Prostate gland (tissue), 2 donors: ENCODE measurements at regions not wholly inside any gene's neighbourhood (a gene's known extent, or its start where the extent isn't known, plus 50 kb on each side); places are given as distances from the start of the nearest gene placed in this dataset.
"Not testable (repeated sequence)": the region's sequence is repeated elsewhere in the genome, so short reads cannot be mapped to it uniquely, and the experiment has no call there.

Experiments
- DNase-seq: peaks from one replicate; pipeline ENCODE4 v3.0.0-alpha.2; 2019; ENCODE audit warnings: low spot score
- H3K27ac ChIP-seq, 2 donors: fragments of 200-600 bp; sonication (generic); 2 replicates each; pipeline ENCODE4 v1.5.1; 2017 to 2019
- H3K27me3 ChIP-seq: fragments of 200-600 bp; sonication (generic); replicated peaks from 2 replicates; pipeline ENCODE4 v1.5.1; 2019; ENCODE audit not compliant: insufficient read depth
- H3K36me3 ChIP-seq, 2 donors: fragments of 200-600 bp; sonication (generic); 1 replicate in 1 of 2; 2 replicates in 1 of 2; pipeline versions ENCODE4 v1.5.1 to v1.8.1; 2017 to 2019
- H3K4me1 ChIP-seq: fragments of 200-600 bp; sonication (generic); replicated peaks from 2 replicates; pipeline ENCODE4 v1.5.1; 2019
- H3K4me3 ChIP-seq, 2 donors: fragments of 200-600 bp; sonication (generic); 2 replicates each; pipeline ENCODE4 v1.5.1; 2017 to 2019
- H3K9me3 ChIP-seq: fragments of 200-600 bp; sonication (generic); 2 replicates; pipeline ENCODE4 v1.5.1; 2017
- POLR2A ChIP-seq: fragments of 450-650 bp; IDR thresholded peaks from one replicate; pipeline ENCODE4 v1.6.1; 2016; ENCODE audit warnings: antibody characterized with exemption, mild to moderate bottlenecking
- POLR2AphosphoS5 ChIP-seq: sonication (generic); formaldehyde crosslinking; IDR thresholded peaks from one replicate; pipeline ENCODE4 v1.6.1; 2017; ENCODE audit warnings: antibody characterized with exemption
- WGBS: methylation state at CpG from one replicate; pipeline ENCODE4 v1.1.5; 2018; 5-methylcytosine and 5-hydroxymethylcytosine counted together
- intact Hi-C: fragments of 100-400 bp; cut with DNase I; formaldehyde crosslinking; loops from one replicate; pipeline ENCODE4 v1.14.2; 2022
- TF ChIP-seq, protein P1 (sequence below), 4 experiments: fragments of 200-600 bp in 2 of 4; fragments of 450-650 bp in 2 of 4; sonication (generic) in 2 of 4; IDR thresholded peaks; 1 replicate in 3 of 4; 2 replicates in 1 of 4; pipeline ENCODE4 v1.5.1; 2016 to 2019; ENCODE audit warnings: antibody characterized with exemption in 4 of 4, mild to moderate bottlenecking in 2 of 4, moderate library complexity in 2 of 4

GRCh38 chr5:162816816-162817215, 620.6 kb upstream of the CCNG1 start:
- no peak for DNase-seq
- Histone ChIP-seq H3K36me3 (no peaks in the 10 kb centered on the region), H3K4me3 (no peak overlapping the region), H3K4me1 (no peaks in the 10 kb centered on the region), H3K9me3 (no peaks in the 10 kb centered on the region), H3K27me3 (no peaks in the 10 kb centered on the region), H3K27ac (no peak overlapping the region)
- TF ChIP-seq POLR2A (no peak), POLR2AphosphoS5 (no peak)
- TF ChIP-seq, protein P1, sequence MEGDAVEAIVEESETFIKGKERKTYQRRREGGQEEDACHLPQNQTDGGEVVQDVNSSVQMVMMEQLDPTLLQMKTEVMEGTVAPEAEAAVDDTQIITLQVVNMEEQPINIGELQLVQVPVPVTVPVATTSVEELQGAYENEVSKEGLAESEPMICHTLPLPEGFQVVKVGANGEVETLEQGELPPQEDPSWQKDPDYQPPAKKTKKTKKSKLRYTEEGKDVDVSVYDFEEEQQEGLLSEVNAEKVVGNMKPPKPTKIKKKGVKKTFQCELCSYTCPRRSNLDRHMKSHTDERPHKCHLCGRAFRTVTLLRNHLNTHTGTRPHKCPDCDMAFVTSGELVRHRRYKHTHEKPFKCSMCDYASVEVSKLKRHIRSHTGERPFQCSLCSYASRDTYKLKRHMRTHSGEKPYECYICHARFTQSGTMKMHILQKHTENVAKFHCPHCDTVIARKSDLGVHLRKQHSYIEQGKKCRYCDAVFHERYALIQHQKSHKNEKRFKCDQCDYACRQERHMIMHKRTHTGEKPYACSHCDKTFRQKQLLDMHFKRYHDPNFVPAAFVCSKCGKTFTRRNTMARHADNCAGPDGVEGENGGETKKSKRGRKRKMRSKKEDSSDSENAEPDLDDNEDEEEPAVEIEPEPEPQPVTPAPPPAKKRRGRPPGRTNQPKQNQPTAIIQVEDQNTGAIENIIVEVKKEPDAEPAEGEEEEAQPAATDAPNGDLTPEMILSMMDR (IDR thresholded peaks at IDR 0.05): no peak
- intact Hi-C loops: no loop called here
- 82% methylated on average over 2 of the region's 2 CpGs for WGBS

GRCh38 chr5:162817364-162817763, 620.0 kb upstream of the CCNG1 start:
- TF ChIP-seq POLR2AphosphoS5 (no peak), POLR2A (no peak)
- TF ChIP-seq, protein P1 (IDR thresholded peaks at IDR 0.05): no peak
- H3K4me3 ChIP-seq: no peak overlapping the region
- H3K9me3 ChIP-seq: no peaks in the 10 kb centered on the region
- H3K4me1 ChIP-seq: no peaks in the 10 kb centered on the region
- intact Hi-C loops: no loop called here
- WGBS: 46% methylated on average over 4 of the region's 4 CpGs
- H3K27ac ChIP-seq: no peak overlapping the region
- DNase-seq: no peak
- no peaks in the 10 kb centered on the region for H3K36me3 ChIP-seq
- H3K27me3 ChIP-seq: no peaks in the 10 kb centered on the region

GRCh38 chr5:162821664-162822063, 615.7 kb upstream of the CCNG1 start:
- H3K4me1 ChIP-seq, H3K27me3 ChIP-seq, H3K4me3 ChIP-seq, H3K36me3 ChIP-seq, H3K27ac ChIP-seq, DNase-seq, intact Hi-C loops, H3K9me3 ChIP-seq: not testable (repeated sequence)
- 83% methylated on average over 8 of the region's 8 CpGs for WGBS

- Histone ChIP-seq H3K27me3 (no peaks in the 10 kb centered on the region), H3K9me3 (no peaks in the 10 kb centered on the region), H3K36me3 (no peaks in the 10 kb centered on the region), H3K4me3 (no peak overlapping the region), H3K27ac (no peak overlapping the region), H3K4me1 (no peaks in the 10 kb centered on the region)
- 75% methylated on average over 2 of the region's 2 CpGs for WGBS
- no peak for DNase-seq
- no peak for TF ChIP-seq POLR2A
- TF ChIP-seq, protein P1 (IDR thresholded peaks at IDR 0.05): no peak
- intact Hi-C loops: no loop called here
Measured at GRCh38 chr5:162824360-162824759, 613.0 kb upstream of the CCNG1 start.

- no peak overlapping the region for H3K27ac ChIP-seq
- DNase-seq: no peak
- H3K9me3 ChIP-seq: no peaks in the 10 kb centered on the region
- no peaks in the 10 kb centered on the region for H3K36me3 ChIP-seq
- TF ChIP-seq, protein P1 (IDR thresholded peaks at IDR 0.05): no peak
- no peak for TF ChIP-seq POLR2A
- H3K4me1 ChIP-seq: no peaks in the 10 kb centered on the region
- WGBS: 82% methylated on average over 1 of the region's 1 CpG
- H3K27me3 ChIP-seq: no peaks in the 10 kb centered on the region
- intact Hi-C loops: no loop called here
- no peak overlapping the region for H3K4me3 ChIP-seq
Measured at GRCh38 chr5:162837155-162837554, 600.2 kb upstream of the CCNG1 start.

DNA sequence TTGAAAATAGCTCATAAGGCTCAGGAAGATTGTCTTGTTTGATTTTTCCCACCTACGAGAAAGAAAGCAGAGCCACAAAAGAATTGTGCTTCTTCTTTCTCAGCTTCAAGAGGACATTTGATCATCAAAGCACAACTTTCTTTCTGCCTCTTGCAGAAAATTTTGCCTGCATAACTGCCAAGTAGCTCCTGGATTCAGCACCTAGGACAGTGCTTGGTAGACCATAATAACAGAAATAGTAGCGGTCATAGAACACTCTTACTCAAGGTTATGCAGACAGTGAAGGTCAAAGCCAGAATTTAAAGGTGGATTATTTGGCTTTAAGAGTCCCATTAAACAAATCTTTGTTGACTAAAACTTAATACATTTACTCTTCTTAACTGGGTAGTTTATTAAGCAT, 594.7 kb upstream of the CCNG1 start:
- H3K27me3 ChIP-seq: no peaks in the 10 kb centered on the region
- no peaks in the 10 kb centered on the region for H3K9me3 ChIP-seq
- no peaks in the 10 kb centered on the region for H3K4me1 ChIP-seq
- intact Hi-C loops: no loop called here
- no peak overlapping the region for H3K27ac ChIP-seq
- H3K36me3 ChIP-seq: no peaks in the 10 kb centered on the region
- WGBS: 55% methylated on average over 2 of the region's 2 CpGs
- TF ChIP-seq POLR2AphosphoS5: no peak
- TF ChIP-seq POLR2A: no peak
- TF ChIP-seq, protein P1 (IDR thresholded peaks at IDR 0.05): no peak
- no peak overlapping the region for H3K4me3 ChIP-seq
- no peak for DNase-seq
